NT2/D1 (cell line): ENCODE measurements at regions not wholly inside any gene's neighbourhood (a gene's known extent, or its start where the extent isn't known, plus 50 kb on each side); places are given as distances from the start of the nearest gene placed in this dataset.

Source experiments
- SUZ12 ChIP-seq: IDR thresholded peaks from 2 replicates; pipeline ENCODE4 v1.6.1; 2011; ENCODE audit not compliant: insufficient read length, insufficient read depth; ENCODE audit errors: extremely low read depth
- YY1 ChIP-seq: IDR thresholded peaks from 2 replicates; pipeline ENCODE4 v1.6.1; 2011; ENCODE audit not compliant: insufficient read length, insufficient read depth
- ZNF274 ChIP-seq: IDR thresholded peaks from 2 replicates; pipeline ENCODE4 v1.6.1; 2011; ENCODE audit warnings: mild to moderate bottlenecking, low read depth, low read length

DNA sequence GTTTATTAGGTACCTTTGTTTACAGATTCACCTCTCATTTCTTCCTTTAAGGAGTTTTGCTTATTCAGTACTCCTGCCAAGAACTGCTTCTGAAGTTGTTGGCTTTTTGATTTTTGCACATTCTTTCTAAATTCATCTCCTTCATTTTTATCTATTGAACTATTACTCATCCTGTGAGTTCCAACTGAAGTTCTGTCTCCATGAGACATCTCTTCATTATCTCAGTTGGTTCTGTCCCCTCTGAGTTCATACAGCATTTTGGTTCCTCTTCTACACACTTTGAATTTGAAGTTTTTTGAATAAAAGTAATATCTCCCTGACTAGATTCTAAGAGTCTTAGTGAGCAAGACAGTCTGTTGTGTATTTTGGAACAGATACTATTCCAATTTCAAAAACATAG lies 299.7 kb downstream of the OTOL1 start:
- TF ChIP-seq ZNF274 (no peak), YY1 (no peak), SUZ12 (no peak)
